PC-9 (cell line): ENCODE measurements at regions not wholly inside any gene's neighbourhood (a gene's known extent, or its start where the extent isn't known, plus 50 kb on each side); places are given as distances from the start of the nearest gene placed in this dataset.

Experiments
- BruUV-seq: library from RNA; stranded (reverse); fragments of 400-500 nt; replicated peaks from 2 replicates; lab custom pipeline; 2021; lab: Mats Ljungman, UMichigan
- CTCF ChIA-PET: fragments of 300-600 bp; sonication (Branson Sonifier 250); formaldehyde crosslinking; loops from one replicate; lab custom pipeline; 2022; ENCODE audit warnings: antibody characterized with exemption; lab: Charles Lee
- POLR2A ChIA-PET: fragments of 300-600 bp; sonication (Branson Sonifier 250); formaldehyde crosslinking; loops from one replicate; lab custom pipeline; 2022; ENCODE audit warnings: antibody characterized with exemption; ENCODE audit not compliant: unreplicated experiment; lab: Charles Lee
- DNase-seq, 2 experiments: peaks; one replicate each; pipeline versions ENCODE4 v3.0.0 to v3.0.0-alpha.2; 2015 to 2022; ENCODE audit warnings: mixed read lengths in 1 of 2
- H2AFZ ChIP-seq: fragments of 200-600 bp; sonication (generic); 2 replicates; pipeline ENCODE4 v1.8.1; 2017; ENCODE audit warnings: antibody characterized with exemption
- H3F3A ChIP-seq: fragments of 200-600 bp; sonication (generic); 2 replicates; pipeline ENCODE4 v1.8.1; 2017; ENCODE audit warnings: antibody characterized with exemption, mild to moderate bottlenecking, low read depth; ENCODE audit not compliant: insufficient read depth
- H3K27ac ChIP-seq: fragments of 200-600 bp; sonication (generic); 2 replicates; pipeline ENCODE4 v1.6.1; 2016; ENCODE audit warnings: mixed run types
- H3K27me3 ChIP-seq: fragments of 200-600 bp; sonication (generic); 2 replicates; pipeline ENCODE4 v1.6.1; 2016; ENCODE audit warnings: low read depth, mixed run types; ENCODE audit not compliant: insufficient read depth
- H3K36me3 ChIP-seq: fragments of 200-600 bp; sonication (generic); 2 replicates; pipeline ENCODE4 v1.6.1; 2016; ENCODE audit warnings: low read depth, mixed run types
- H3K4me1 ChIP-seq: fragments of 200-600 bp; sonication (generic); replicated peaks from 2 replicates; pipeline ENCODE4 v1.6.1; 2016; ENCODE audit warnings: mixed run types; ENCODE audit not compliant: insufficient read depth
- H3K4me2 ChIP-seq: fragments of 200-600 bp; sonication (generic); 2 replicates; pipeline ENCODE4 v1.6.1; 2017; ENCODE audit warnings: mixed run types
- H3K4me3 ChIP-seq: fragments of 200-600 bp; sonication (generic); 2 replicates; pipeline ENCODE4 v1.6.1; 2016; ENCODE audit warnings: mixed run types
- H3K79me2 ChIP-seq: fragments of 200-600 bp; sonication (generic); 2 replicates; pipeline ENCODE4 v1.6.1; 2017; ENCODE audit warnings: low read depth, mixed run types
- H3K9me2 ChIP-seq: fragments of 200-600 bp; sonication (generic); 2 replicates; pipeline ENCODE4 v1.8.1; 2017; ENCODE audit warnings: mild to moderate bottlenecking; ENCODE audit not compliant: insufficient read depth
- H3K9me3 ChIP-seq: fragments of 200-600 bp; sonication (generic); 2 replicates; pipeline ENCODE4 v1.8.1; 2016; ENCODE audit warnings: low read depth; ENCODE audit not compliant: insufficient read depth
- H4K20me1 ChIP-seq: fragments of 200-600 bp; sonication (generic); 2 replicates; pipeline ENCODE4 v1.8.1; 2017; ENCODE audit not compliant: insufficient read depth
- EZH2 ChIP-seq: fragments of 200-600 bp; sonication (generic); IDR thresholded peaks from 2 replicates; pipeline ENCODE4 v1.8.0; 2017; ENCODE audit warnings: antibody characterized with exemption, low read depth
- intact Hi-C: fragments of 100-400 bp; cut with micrococcal nuclease; formaldehyde crosslinking; loops from one replicate; pipeline ENCODE4 v1.10.0; 2022; ENCODE audit not compliant: unreplicated experiment
- TF ChIP-seq, protein P1 (sequence below): fragments of 200-600 bp; sonication (generic); conservative IDR thresholded peaks from 2 replicates; pipeline ENCODE4 v1.6.1; 2017; ENCODE audit warnings: mixed run types, antibody characterized with exemption, mild to moderate bottlenecking, moderate library complexity

DNA sequence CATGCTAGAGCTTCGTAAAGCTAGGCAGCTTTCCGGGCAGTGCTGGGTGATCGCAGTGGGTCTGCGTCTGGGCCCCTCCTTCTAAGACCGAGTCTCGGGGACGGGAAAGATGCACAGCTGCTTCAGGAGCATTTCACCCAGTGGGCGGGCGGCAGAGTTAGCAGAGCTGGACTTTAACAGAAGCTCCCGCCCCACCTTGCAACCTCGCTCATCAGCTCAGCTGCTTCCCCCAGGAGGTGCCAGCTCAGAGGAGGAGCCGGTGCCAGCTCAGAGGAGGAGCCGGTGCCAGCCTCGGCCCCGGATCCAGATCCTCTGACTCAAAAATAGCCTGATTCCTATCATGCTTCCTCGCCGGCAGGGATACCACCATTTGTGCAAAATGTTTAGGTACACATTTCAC lies 94.5 kb upstream of the RPS6KA2 start:
- Histone ChIP-seq H3F3A (no peaks in the 10 kb centered on the region), H3K4me2 (no peak overlapping the region), H3K27me3 (no peaks in the 10 kb centered on the region), H3K9me3 (no peaks in the 10 kb centered on the region), H4K20me1 (no peaks in the 10 kb centered on the region), H3K27ac (no peak overlapping the region), H2AFZ (no peak overlapping the region), H3K4me3 (no peak overlapping the region), H3K36me3 (no peaks in the 10 kb centered on the region), H3K4me1 (peaks cover 14% of the 10 kb centered on the region), H3K79me2 (no peaks in the 10 kb centered on the region), H3K9me2 (no peaks in the 10 kb centered on the region)
- CTCF ChIA-PET, result no interaction called here
- DNase-seq, result no peak
- POLR2A ChIA-PET, result no interaction called here
- no TSS peak for BruUV-seq
- TF ChIP-seq EZH2, result no peak
- TF ChIP-seq, protein P1, sequence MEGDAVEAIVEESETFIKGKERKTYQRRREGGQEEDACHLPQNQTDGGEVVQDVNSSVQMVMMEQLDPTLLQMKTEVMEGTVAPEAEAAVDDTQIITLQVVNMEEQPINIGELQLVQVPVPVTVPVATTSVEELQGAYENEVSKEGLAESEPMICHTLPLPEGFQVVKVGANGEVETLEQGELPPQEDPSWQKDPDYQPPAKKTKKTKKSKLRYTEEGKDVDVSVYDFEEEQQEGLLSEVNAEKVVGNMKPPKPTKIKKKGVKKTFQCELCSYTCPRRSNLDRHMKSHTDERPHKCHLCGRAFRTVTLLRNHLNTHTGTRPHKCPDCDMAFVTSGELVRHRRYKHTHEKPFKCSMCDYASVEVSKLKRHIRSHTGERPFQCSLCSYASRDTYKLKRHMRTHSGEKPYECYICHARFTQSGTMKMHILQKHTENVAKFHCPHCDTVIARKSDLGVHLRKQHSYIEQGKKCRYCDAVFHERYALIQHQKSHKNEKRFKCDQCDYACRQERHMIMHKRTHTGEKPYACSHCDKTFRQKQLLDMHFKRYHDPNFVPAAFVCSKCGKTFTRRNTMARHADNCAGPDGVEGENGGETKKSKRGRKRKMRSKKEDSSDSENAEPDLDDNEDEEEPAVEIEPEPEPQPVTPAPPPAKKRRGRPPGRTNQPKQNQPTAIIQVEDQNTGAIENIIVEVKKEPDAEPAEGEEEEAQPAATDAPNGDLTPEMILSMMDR, result no peak
- intact Hi-C loops, result no loop called here

DNA sequence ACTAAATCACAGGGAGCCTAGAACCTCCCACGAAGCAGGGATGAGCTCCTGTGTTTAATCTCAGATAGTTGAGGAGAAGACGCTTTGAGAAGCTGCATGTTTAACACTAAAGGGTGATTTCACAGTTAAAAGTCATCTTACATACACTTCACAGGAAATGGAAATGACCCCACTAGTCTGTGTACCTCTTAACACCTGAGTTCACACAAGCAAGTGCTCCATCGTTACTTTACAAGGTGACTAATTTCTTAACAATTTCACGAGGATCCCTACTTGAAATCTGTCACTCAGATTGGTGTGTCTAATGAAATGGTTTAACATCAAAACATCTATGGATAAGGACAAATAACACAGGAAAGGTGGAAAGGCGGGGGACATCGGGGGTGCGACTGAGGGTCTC lies 93.8 kb upstream of the RPS6KA2 start:
- BruUV-seq, result no TSS peak
- TF ChIP-seq EZH2, result no peak
- TF ChIP-seq, protein P1, result no peak

DNA sequence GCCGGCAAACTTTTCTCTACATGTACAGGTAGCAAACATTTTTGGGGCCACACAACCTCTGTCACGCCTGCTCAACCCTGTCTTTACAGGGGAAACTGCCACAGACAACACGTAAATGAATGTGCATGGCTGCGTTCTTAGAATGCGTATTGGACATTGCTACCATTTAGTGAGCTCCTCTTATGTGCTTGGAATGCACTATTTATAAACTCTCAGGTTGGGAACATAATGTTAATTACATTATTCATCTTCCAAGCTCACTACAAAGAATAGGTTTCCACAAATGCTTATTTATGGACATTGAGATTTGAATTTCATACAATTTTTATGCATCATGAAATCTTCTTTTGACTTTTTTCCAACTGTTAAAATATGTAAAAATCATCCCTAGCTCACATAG lies 92.0 kb upstream of the RPS6KA2 start:
- ChIA-PET CTCF (no interaction called here), POLR2A (no interaction called here)
- Histone ChIP-seq H3K79me2 (no peaks in the 10 kb centered on the region), H3K27ac (no peak overlapping the region), H3K36me3 (no peaks in the 10 kb centered on the region), H3K4me3 (no peak overlapping the region), H3K4me2 (no peak overlapping the region), H3F3A (no peaks in the 10 kb centered on the region), H4K20me1 (no peaks in the 10 kb centered on the region), H3K9me3 (no peaks in the 10 kb centered on the region), H3K9me2 (no peaks in the 10 kb centered on the region), H2AFZ (no peak overlapping the region), H3K27me3 (no peaks in the 10 kb centered on the region), H3K4me1 (no peaks in the 10 kb centered on the region)
- intact Hi-C loops, result no loop called here
- no peak for DNase-seq
- TF ChIP-seq, protein P1, result no peak
- no peak for TF ChIP-seq EZH2
- no TSS peak for BruUV-seq

More for the DNA sequence above, 93.8 kb upstream of the RPS6KA2 start:
- Histone ChIP-seq H2AFZ (no peak overlapping the region), H3K4me1 (peaks cover 7% of the 10 kb centered on the region), H3K27me3 (no peaks in the 10 kb centered on the region), H3K36me3 (no peaks in the 10 kb centered on the region), H4K20me1 (no peaks in the 10 kb centered on the region), H3K79me2 (no peaks in the 10 kb centered on the region), H3K4me3 (no peak overlapping the region), H3K4me2 (no peak overlapping the region), H3F3A (no peaks in the 10 kb centered on the region), H3K9me3 (no peaks in the 10 kb centered on the region), H3K27ac (no peak overlapping the region), H3K9me2 (no peaks in the 10 kb centered on the region)
- intact Hi-C loops, result no loop called here
- no peak for DNase-seq
- POLR2A ChIA-PET, result interaction anchor here (0.6 kb wide), 1 partner anchor 341 kb away, joined by 4 read pairs; no protein-coding TSS in a partner anchor
- CTCF ChIA-PET, result no interaction called here
